ENCODE measurements at regions not wholly inside any gene's neighbourhood (a gene's known extent, or its start where the extent isn't known, plus 50 kb on each side); places are given as distances from the start of the nearest gene placed in this dataset.

- no peak for TF ChIP-seq POLR2A (IDR thresholded peaks at IDR 0.05; ENCODE audit: low read length)
- TF ChIP-seq GATA1 (IDR thresholded peaks at IDR 0.05; ENCODE audit: low read depth, low read length): no peak
These were observed 129.4 kb upstream of the ACO1 start for GRCh38 chr9:32255026-32255425.

Measured in erythroblast (primary cell).